ENCODE measurements at regions not wholly inside any gene's neighbourhood (a gene's known extent, or its start where the extent isn't known, plus 50 kb on each side); places are given as distances from the start of the nearest gene placed in this dataset.

GRCh38 chr1:108033550-108033951 lies 68.6 kb upstream of the VAV3 start:
- ATAC-seq: no peak
- TF ChIP-seq, protein P1, sequence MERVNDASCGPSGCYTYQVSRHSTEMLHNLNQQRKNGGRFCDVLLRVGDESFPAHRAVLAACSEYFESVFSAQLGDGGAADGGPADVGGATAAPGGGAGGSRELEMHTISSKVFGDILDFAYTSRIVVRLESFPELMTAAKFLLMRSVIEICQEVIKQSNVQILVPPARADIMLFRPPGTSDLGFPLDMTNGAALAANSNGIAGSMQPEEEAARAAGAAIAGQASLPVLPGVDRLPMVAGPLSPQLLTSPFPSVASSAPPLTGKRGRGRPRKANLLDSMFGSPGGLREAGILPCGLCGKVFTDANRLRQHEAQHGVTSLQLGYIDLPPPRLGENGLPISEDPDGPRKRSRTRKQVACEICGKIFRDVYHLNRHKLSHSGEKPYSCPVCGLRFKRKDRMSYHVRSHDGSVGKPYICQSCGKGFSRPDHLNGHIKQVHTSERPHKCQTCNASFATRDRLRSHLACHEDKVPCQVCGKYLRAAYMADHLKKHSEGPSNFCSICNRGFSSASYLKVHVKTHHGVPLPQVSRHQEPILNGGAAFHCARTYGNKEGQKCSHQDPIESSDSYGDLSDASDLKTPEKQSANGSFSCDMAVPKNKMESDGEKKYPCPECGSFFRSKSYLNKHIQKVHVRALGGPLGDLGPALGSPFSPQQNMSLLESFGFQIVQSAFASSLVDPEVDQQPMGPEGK (CRISPR knock-in tag; IDR thresholded peaks at IDR 0.05; ENCODE audit: borderline replicate concordance): no peak
- TF ChIP-seq ZFP30 (CRISPR knock-in tag; IDR thresholded peaks at IDR 0.05) (no peak), ESRRG (CRISPR knock-in tag; IDR thresholded peaks at IDR 0.05) (no peak), ISL1 (CRISPR knock-in tag; IDR thresholded peaks at IDR 0.05) (no peak), ZNF8 (CRISPR knock-in tag; IDR thresholded peaks at IDR 0.05) (no peak), ZFP3 (CRISPR knock-in tag; IDR thresholded peaks at IDR 0.05) (no peak), OSR1 (CRISPR knock-in tag; IDR thresholded peaks at IDR 0.05) (no peak), PPARA (CRISPR knock-in tag; IDR thresholded peaks at IDR 0.05; ENCODE audit: borderline replicate concordance) (no peak), GLIS3 (CRISPR knock-in tag; IDR thresholded peaks at IDR 0.05) (no peak), ARNTL (CRISPR knock-in tag; IDR thresholded peaks at IDR 0.05; ENCODE audit: borderline replicate concordance, low read depth) (no peak)
- TF ChIP-seq, protein P2, sequence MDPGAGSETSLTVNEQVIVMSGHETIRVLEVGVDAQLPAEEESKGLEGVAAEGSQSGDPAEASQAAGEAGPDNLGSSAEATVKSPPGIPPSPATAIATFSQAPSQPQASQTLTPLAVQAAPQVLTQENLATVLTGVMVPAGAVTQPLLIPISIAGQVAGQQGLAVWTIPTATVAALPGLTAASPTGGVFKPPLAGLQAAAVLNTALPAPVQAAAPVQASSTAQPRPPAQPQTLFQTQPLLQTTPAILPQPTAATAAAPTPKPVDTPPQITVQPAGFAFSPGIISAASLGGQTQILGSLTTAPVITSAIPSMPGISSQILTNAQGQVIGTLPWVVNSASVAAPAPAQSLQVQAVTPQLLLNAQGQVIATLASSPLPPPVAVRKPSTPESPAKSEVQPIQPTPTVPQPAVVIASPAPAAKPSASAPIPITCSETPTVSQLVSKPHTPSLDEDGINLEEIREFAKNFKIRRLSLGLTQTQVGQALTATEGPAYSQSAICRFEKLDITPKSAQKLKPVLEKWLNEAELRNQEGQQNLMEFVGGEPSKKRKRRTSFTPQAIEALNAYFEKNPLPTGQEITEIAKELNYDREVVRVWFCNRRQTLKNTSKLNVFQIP (CRISPR knock-in tag; IDR thresholded peaks at IDR 0.05; ENCODE audit: borderline replicate concordance, low read depth): no peak

GRCh38 chr1:108028841-108029388 lies 63.9 kb upstream of the VAV3 start:
- no peak for TF ChIP-seq ZNF565 (CRISPR knock-in tag; conservative IDR thresholded peaks at IDR 0.05; ENCODE audit: low read depth)
- TF ChIP-seq ARNTL (CRISPR knock-in tag; IDR thresholded peaks at IDR 0.05; ENCODE audit: borderline replicate concordance, low read depth): no peak
- no peak for TF ChIP-seq ZNF70 (CRISPR knock-in tag; IDR thresholded peaks at IDR 0.05)
- no peak for TF ChIP-seq SNAI2 (CRISPR knock-in tag; IDR thresholded peaks at IDR 0.05)
- no peak for TF ChIP-seq ZC3H10 (CRISPR knock-in tag; IDR thresholded peaks at IDR 0.05)
- no peak for TF ChIP-seq CSRNP3 (CRISPR knock-in tag; IDR thresholded peaks at IDR 0.05)
- no peak for TF ChIP-seq ESRRG (CRISPR knock-in tag; IDR thresholded peaks at IDR 0.05)
- TF ChIP-seq TCF4 (CRISPR knock-in tag; IDR thresholded peaks at IDR 0.05; ENCODE audit: borderline replicate concordance): no peak
- TF ChIP-seq, protein P1 (CRISPR knock-in tag; IDR thresholded peaks at IDR 0.05; ENCODE audit: borderline replicate concordance): no peak
- no peak for TF ChIP-seq BACH2 (CRISPR knock-in tag; IDR thresholded peaks at IDR 0.05; ENCODE audit: borderline replicate concordance)
- no peak for TF ChIP-seq GLIS3 (CRISPR knock-in tag; IDR thresholded peaks at IDR 0.05)
- TF ChIP-seq PPARA (CRISPR knock-in tag; IDR thresholded peaks at IDR 0.05; ENCODE audit: borderline replicate concordance): no peak
- no peak for TF ChIP-seq OSR1 (CRISPR knock-in tag; IDR thresholded peaks at IDR 0.05)
- ATAC-seq: no peak

DNA sequence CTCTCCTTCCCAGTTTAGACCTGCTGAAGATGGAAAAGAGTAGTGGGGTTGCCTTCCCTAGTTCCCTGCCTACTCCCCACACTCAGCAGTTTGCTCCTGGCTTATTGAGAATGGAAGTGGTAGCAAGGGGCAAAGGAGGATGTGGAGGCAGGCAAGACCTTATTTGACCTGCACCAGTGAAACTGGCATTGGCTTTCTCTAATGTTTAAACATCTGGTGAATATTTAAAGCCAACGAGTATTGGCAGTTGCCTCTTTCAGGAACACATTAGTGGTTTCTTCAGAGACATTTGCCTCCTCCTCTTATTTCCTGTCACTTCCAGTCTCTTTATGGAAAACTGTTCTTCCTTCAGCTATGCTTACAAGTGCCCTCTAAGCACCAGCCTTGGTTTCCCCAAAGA lies 62.4 kb upstream of the VAV3 start:
- no peak for TF ChIP-seq ZNF70 (CRISPR knock-in tag; IDR thresholded peaks at IDR 0.05)
- no peak for ATAC-seq

GRCh38 chr1:108017698-108018097 lies 52.7 kb upstream of the VAV3 start:
- ATAC-seq: no peak
- TF ChIP-seq ZNF8 (CRISPR knock-in tag; IDR thresholded peaks at IDR 0.05): no peak
- TF ChIP-seq ZNF70 (CRISPR knock-in tag; IDR thresholded peaks at IDR 0.05): no peak
- TF ChIP-seq, protein P1 (CRISPR knock-in tag; IDR thresholded peaks at IDR 0.05; ENCODE audit: borderline replicate concordance): no peak
- no peak for TF ChIP-seq GLIS3 (CRISPR knock-in tag; IDR thresholded peaks at IDR 0.05)
- TF ChIP-seq ARNTL (CRISPR knock-in tag; IDR thresholded peaks at IDR 0.05; ENCODE audit: borderline replicate concordance, low read depth): no peak
- no peak for TF ChIP-seq TCF4 (CRISPR knock-in tag; IDR thresholded peaks at IDR 0.05; ENCODE audit: borderline replicate concordance)
- no peak for TF ChIP-seq ZFP3 (CRISPR knock-in tag; IDR thresholded peaks at IDR 0.05)
- TF ChIP-seq, protein P2 (CRISPR knock-in tag; IDR thresholded peaks at IDR 0.05; ENCODE audit: borderline replicate concordance, low read depth): no peak
- TF ChIP-seq ZC3H10 (CRISPR knock-in tag; IDR thresholded peaks at IDR 0.05): no peak

All from SK-N-SH treated with all-trans-retinoic acid at 6 μM for 48 hours (cell line).